ENCODE measurements at regions not wholly inside any gene's neighbourhood (a gene's known extent, or its start where the extent isn't known, plus 50 kb on each side); places are given as distances from the start of the nearest gene placed in this dataset.

- TF ChIP-seq ZNF384 (IDR thresholded peaks at IDR 0.05) (no peak), BHLHE40 (IDR thresholded peaks at IDR 0.05; ENCODE audit: borderline replicate concordance) (no peak), LEF1 (IDR thresholded peaks at IDR 0.05; ENCODE audit: borderline replicate concordance) (no peak), FOXM1 (IDR thresholded peaks at IDR 0.05; ENCODE audit: borderline replicate concordance) (no peak), TARDBP (IDR thresholded peaks at IDR 0.05) (no peak), FOXA1 (IDR thresholded peaks at IDR 0.05) (no peak), NFRKB (IDR thresholded peaks at IDR 0.05) (no peak), SP1 (IDR thresholded peaks at IDR 0.05) (no peak), SUZ12 (IDR thresholded peaks at IDR 0.05) (no peak), FOXK2 (IDR thresholded peaks at IDR 0.05) (no peak), L3MBTL2 (conservative IDR thresholded peaks at IDR 0.05) (no peak)
Measured at GRCh38 chr2:67082813-67083212, 314.3 kb upstream of the ETAA1 start.

All from HEK293T (cell line).